Stimulated activated CD4-positive, alpha-beta T cell treated with anti-CD3 and anti-CD28 coated beads, TNF-alpha, amount 100 ng/mL, for 1 hour (primary cell): ENCODE measurements at regions not wholly inside any gene's neighbourhood (a gene's known extent, or its start where the extent isn't known, plus 50 kb on each side); places are given as distances from the start of the nearest gene placed in this dataset.

Source experiments
- DNase-seq, 3 donors: peaks; one replicate each; pipeline ENCODE4 v3.0.0-alpha.2; 2020; ENCODE audit warnings: low read depth in 3 of 3, low spot score in 1 of 3

GRCh38 chr5:158074992-158075769 is 216.2 kb upstream of the CLINT1 start:
- DNase-seq = peak in 1 of 3 donors; percentile 21

- no peak for DNase-seq
Observed at GRCh38 chr5:158074597-158074991, 215.6 kb upstream of the CLINT1 start.

- no peak for DNase-seq
Observed at GRCh38 chr5:158070859-158071258, 211.9 kb upstream of the CLINT1 start.

GRCh38 chr5:158069838-158070237 is 210.9 kb upstream of the CLINT1 start:
- DNase-seq = no peak

GRCh38 chr5:158068964-158069363 is 210.0 kb upstream of the CLINT1 start:
- no peak for DNase-seq

- no peak for DNase-seq
Observed at GRCh38 chr5:158066076-158066475, 207.1 kb upstream of the CLINT1 start.

GRCh38 chr5:158064334-158065123 is 205.6 kb upstream of the CLINT1 start:
- DNase-seq = no peak

- DNase-seq = no peak
Observed at GRCh38 chr5:158063052-158063451, 204.1 kb upstream of the CLINT1 start.

GRCh38 chr5:158061451-158061850 is 202.5 kb upstream of the CLINT1 start:
- DNase-seq = no peak

- DNase-seq = no peak
Observed at GRCh38 chr5:158060212-158060611, 201.3 kb upstream of the CLINT1 start.

- no peak for DNase-seq
Observed at GRCh38 chr5:158058208-158059120, 199.5 kb upstream of the CLINT1 start.

- DNase-seq = no peak
Observed at GRCh38 chr5:158056130-158056825, 197.3 kb upstream of the CLINT1 start.

GRCh38 chr5:158055111-158055501 is 196.2 kb upstream of the CLINT1 start:
- DNase-seq = no peak

- no peak for DNase-seq
Observed at GRCh38 chr5:158054223-158055110, 195.5 kb upstream of the CLINT1 start.

- DNase-seq = no peak
Observed at GRCh38 chr5:158051036-158051435, 192.1 kb upstream of the CLINT1 start.

GRCh38 chr5:158050421-158050820 is 191.5 kb upstream of the CLINT1 start:
- no peak for DNase-seq

- no peak for DNase-seq
Observed at GRCh38 chr5:158049459-158049858, 190.5 kb upstream of the CLINT1 start.

GRCh38 chr5:158045696-158046095 is 186.8 kb upstream of the CLINT1 start:
- no peak for DNase-seq

GRCh38 chr5:158039911-158040347 is 181.0 kb upstream of the CLINT1 start:
- DNase-seq = no peak

GRCh38 chr5:158039441-158039840 is 180.5 kb upstream of the CLINT1 start:
- no peak for DNase-seq
